ENCODE measurements at regions not wholly inside any gene's neighbourhood (a gene's known extent, or its start where the extent isn't known, plus 50 kb on each side); places are given as distances from the start of the nearest gene placed in this dataset.

- ChIA-PET POLR2A (no interaction called here), CTCF (ENCODE audit: low intra/inter-chr PET ratio, low total read pairs) (no interaction called here)
- H3K79me2 ChIP-seq (ENCODE audit: insufficient read depth, low read length): no peaks in the 10 kb centered on the region
- no TSS peak for BruUV-seq (replicated peaks)
- peaks cover 17% of the 10 kb centered on the region for H3K9me3 ChIP-seq (ENCODE audit: low read length)
- no peak overlapping the region for H3K4me2 ChIP-seq (ENCODE audit: low read depth, low read length)
- no peaks in the 10 kb centered on the region for H4K20me1 ChIP-seq (ENCODE audit: insufficient read depth, low read length)
- no peaks in the 10 kb centered on the region for H3K36me3 ChIP-seq (replicated peaks in 1 of 2; ENCODE audit: control insufficient read depth in 1 of 2, insufficient read depth in 2 of 2, low read length in 2 of 2)
- intact Hi-C loops (cut with micrococcal nuclease; ENCODE audit: unreplicated experiment) (no loop called here), in situ Hi-C loops (cut with HindIII; ENCODE audit: extremely low pct_ligation_motif_present, low pct_unique_long_range_greater_than_20kb) (no loop called here)
- H2AFZ ChIP-seq (ENCODE audit: low read length): no peak overlapping the region
- no peaks in the 10 kb centered on the region for H3K27me3 ChIP-seq (ENCODE audit: control insufficient read depth in 1 of 2, insufficient read depth in 2 of 2, low read length in 2 of 2)
- no peak for DNase-seq (ENCODE audit: low spot score)
- no peaks in the 10 kb centered on the region for H3K4me1 ChIP-seq (ENCODE audit: insufficient read depth, low read length)
- ATAC-seq: no peak
- no peak overlapping the region for H3K4me3 ChIP-seq (replicated peaks in 1 of 3; ENCODE audit: insufficient read depth in 1 of 3, low read depth in 2 of 3, low read length in 3 of 3)
- TF ChIP-seq ZNF33B (CRISPR knock-in tag; IDR thresholded peaks at IDR 0.05) (no peak), RFXAP (CRISPR knock-in tag; IDR thresholded peaks at IDR 0.05; ENCODE audit: borderline replicate concordance) (no peak), ZNF83 (CRISPR knock-in tag; IDR thresholded peaks at IDR 0.05; ENCODE audit: borderline replicate concordance) (no peak), ZNF800 (CRISPR knock-in tag; IDR thresholded peaks at IDR 0.05) (no peak), ZNF614 (CRISPR knock-in tag; IDR thresholded peaks at IDR 0.05; ENCODE audit: borderline replicate concordance) (no peak), RORA (CRISPR knock-in tag; IDR thresholded peaks at IDR 0.05) (no peak), ZSCAN5A (CRISPR knock-in tag; IDR thresholded peaks at IDR 0.05; ENCODE audit: borderline replicate concordance) (no peak), FOXA3 (CRISPR knock-in tag; IDR thresholded peaks at IDR 0.05) (no peak), ZBED4 (CRISPR knock-in tag; IDR thresholded peaks at IDR 0.05; ENCODE audit: borderline replicate concordance) (no peak), TMF1 (CRISPR knock-in tag; IDR thresholded peaks at IDR 0.05; ENCODE audit: low read depth) (no peak), ZNF775 (CRISPR knock-in tag; IDR thresholded peaks at IDR 0.05; ENCODE audit: borderline replicate concordance) (no peak), THYN1 (CRISPR knock-in tag; IDR thresholded peaks at IDR 0.05; ENCODE audit: borderline replicate concordance, low read depth) (no peak), PREB (CRISPR knock-in tag; IDR thresholded peaks at IDR 0.05) (no peak), SRF (IDR thresholded peaks at IDR 0.05; ENCODE audit: low read depth, low read length) (no peak)
- WGBS (ENCODE audit: low lambda C conversion rate): 14% methylated on average over 4 of the region's 4 CpGs
- FAIRE-seq: no peak
- H3K27ac ChIP-seq (ENCODE audit: extremely low read length, insufficient read depth, low read length): no peak overlapping the region
- H3K9ac ChIP-seq (ENCODE audit: insufficient read depth, low read depth, low read length): no peak overlapping the region
These were observed 413.9 kb downstream of the DUSP10 start for GRCh38 chr1:221327954-221328353.

All from HepG2 (cell line).